Tibial nerve (tissue), 4 donors: ENCODE measurements at regions not wholly inside any gene's neighbourhood (a gene's known extent, or its start where the extent isn't known, plus 50 kb on each side); places are given as distances from the start of the nearest gene placed in this dataset.

Experiments used
- DNase-seq, 2 donors: peaks; one replicate each; pipeline ENCODE4 v3.0.0-alpha.2; 2019; ENCODE audit warnings: low spot score in 2 of 2
- H3K27ac ChIP-seq, 4 donors: fragments of 200-600 bp; sonication (generic) in 3 of 4; one replicate each; pipeline ENCODE4 v1.5.1; 2017 to 2019; ENCODE audit warnings: mild to moderate bottlenecking in 1 of 4
- H3K27me3 ChIP-seq, 2 donors: fragments of 200-600 bp; sonication (generic) in 1 of 2; one replicate each; pipeline versions ENCODE4 v1.5.1 to v1.6.0; 2017 to 2019
- H3K36me3 ChIP-seq, 3 donors: fragments of 200-600 bp; sonication (generic); one replicate each; pipeline ENCODE4 v1.5.1; 2018 to 2019
- H3K4me1 ChIP-seq, 4 donors: fragments of 200-600 bp; sonication (generic) in 3 of 4; one replicate each; pipeline ENCODE4 v1.5.1; 2017 to 2019
- H3K4me3 ChIP-seq, 4 donors: fragments of 200-600 bp; sonication (generic) in 3 of 4; one replicate each; pipeline ENCODE4 v1.5.1; 2017 to 2019; ENCODE audit warnings: mild to moderate bottlenecking in 1 of 4, moderate library complexity in 1 of 4
- H3K9me3 ChIP-seq, 4 donors: fragments of 200-600 bp; sonication (generic) in 3 of 4; one replicate each; pipeline ENCODE4 v1.5.1; 2017 to 2019
- CTCF ChIP-seq, 5 experiments: fragments of 200-600 bp in 3 of 5; fragments of 450-650 bp in 2 of 5; sonication (generic) in 3 of 5; IDR thresholded peaks; one replicate each; pipeline ENCODE4 v1.5.1; 2016 to 2019; ENCODE audit warnings: antibody characterized with exemption in 5 of 5, mild to moderate bottlenecking in 3 of 5, moderate library complexity in 2 of 5
- EP300 ChIP-seq, 2 donors: sonication (generic); formaldehyde crosslinking; IDR thresholded peaks; one replicate each; pipeline ENCODE4 v1.6.1; 2017; ENCODE audit warnings: antibody characterized with exemption in 2 of 2, mild to moderate bottlenecking in 1 of 2
- POLR2A ChIP-seq, 2 donors: fragments of 450-650 bp; IDR thresholded peaks; one replicate each; pipeline ENCODE4 v1.6.1; 2017; ENCODE audit warnings: antibody characterized with exemption in 2 of 2, mild to moderate bottlenecking in 2 of 2, moderate library complexity in 2 of 2
- WGBS, 2 donors: methylation state at CpG; one replicate each; pipeline ENCODE4 v1.1.5; 2018; 5-methylcytosine and 5-hydroxymethylcytosine counted together

DNA sequence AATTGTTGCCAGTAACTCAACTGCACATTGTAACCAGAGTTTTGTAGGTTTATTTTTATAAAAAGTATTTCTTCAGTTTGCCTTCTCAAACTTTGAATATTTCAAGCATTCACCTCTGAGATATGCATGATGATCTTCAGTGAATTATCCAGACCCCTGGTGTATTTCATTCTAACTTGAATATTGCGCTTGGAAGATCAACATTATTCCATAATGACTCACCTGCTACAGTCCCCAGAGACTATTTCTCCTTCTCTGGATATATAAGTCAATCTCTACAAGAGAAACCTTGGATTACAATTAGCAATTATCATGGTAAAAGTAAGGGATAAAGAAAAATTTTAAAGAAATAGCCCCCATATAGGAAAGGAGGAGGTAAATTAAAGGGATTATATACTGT lies 1041.0 kb downstream of the TLE1 start:
- no peak overlapping the region for H3K4me3 ChIP-seq
- peaks cover 0 to 17% (median 0%) of the 10 kb centered on the region in 4 donors for H3K4me1 ChIP-seq
- no peaks in the 10 kb centered on the region for H3K27me3 ChIP-seq
- H3K27ac ChIP-seq = peak overlapping the region in 2 of 4 donors; percentile 8 to 63
- no peak for DNase-seq
- H3K36me3 ChIP-seq = no peaks in the 10 kb centered on the region
- peaks cover 0 to 6% (median 0%) of the 10 kb centered on the region in 4 donors for H3K9me3 ChIP-seq
- no peak for TF ChIP-seq EP300 (IDR thresholded peaks at IDR 0.05)
- no peak for TF ChIP-seq CTCF (IDR thresholded peaks at IDR 0.05)
- no peak for TF ChIP-seq POLR2A (IDR thresholded peaks at IDR 0.05)
- WGBS, 2 donors = 74% methylated on average over 1 of the region's 1 CpG

DNA sequence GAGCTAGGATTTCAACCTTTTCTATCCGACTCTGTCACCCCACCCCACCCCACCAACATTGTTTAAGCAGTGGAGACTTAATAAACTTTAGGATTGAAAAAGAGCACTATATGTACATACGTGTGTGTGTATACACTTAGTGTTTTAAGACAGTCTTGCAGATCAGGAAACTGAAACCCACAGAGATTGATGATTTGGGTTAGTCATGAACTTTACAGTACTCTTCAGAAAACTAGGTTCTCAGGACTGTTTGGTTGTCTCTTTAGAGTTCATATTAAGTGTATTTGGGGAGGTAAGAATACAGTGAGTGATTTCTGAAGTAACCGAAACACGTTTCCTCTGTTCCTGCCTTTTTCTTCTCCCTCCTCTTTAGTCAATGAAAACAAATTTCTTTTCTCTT lies 1043.1 kb downstream of the TLE1 start:
- no peak overlapping the region for H3K4me3 ChIP-seq
- peaks cover 0 to 17% (median 0%) of the 10 kb centered on the region in 4 donors for H3K4me1 ChIP-seq
- no peak overlapping the region for H3K27ac ChIP-seq
- H3K9me3 ChIP-seq = no peaks in the 10 kb centered on the region
- 90% methylated on average over 4 of the region's 4 CpGs for WGBS, 2 donors
- TF ChIP-seq EP300 (IDR thresholded peaks at IDR 0.05) = no peak
- TF ChIP-seq POLR2A (IDR thresholded peaks at IDR 0.05) = no peak
- TF ChIP-seq CTCF (IDR thresholded peaks at IDR 0.05) = no peak
- H3K36me3 ChIP-seq = no peaks in the 10 kb centered on the region
- no peak for DNase-seq
- no peaks in the 10 kb centered on the region for H3K27me3 ChIP-seq

DNA sequence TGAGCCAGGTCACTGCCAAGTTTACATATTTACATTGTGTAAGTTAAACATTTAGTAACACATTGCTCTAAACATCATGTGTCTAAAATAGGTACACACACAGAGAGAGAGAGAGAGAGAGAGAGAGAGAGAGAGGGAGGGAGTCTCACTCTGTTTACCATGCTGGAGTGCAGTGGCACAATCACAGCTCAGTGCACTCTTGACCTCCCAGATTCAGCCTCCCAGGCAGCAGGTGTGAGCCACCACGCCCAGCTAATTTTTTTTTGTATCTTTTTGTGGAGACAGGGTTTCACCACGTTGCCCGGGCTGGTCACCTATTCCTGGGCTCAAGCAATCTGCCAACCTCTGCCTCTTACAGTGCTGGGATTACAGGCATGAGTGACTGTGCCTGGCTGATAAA lies 1045.3 kb downstream of the TLE1 start:
- H3K9me3 ChIP-seq = no peaks in the 10 kb centered on the region
- no peak for DNase-seq
- H3K36me3 ChIP-seq = no peaks in the 10 kb centered on the region
- no peak overlapping the region for H3K27ac ChIP-seq
- no peak overlapping the region for H3K4me3 ChIP-seq
- no peak for TF ChIP-seq EP300 (IDR thresholded peaks at IDR 0.05)
- no peak for TF ChIP-seq POLR2A (IDR thresholded peaks at IDR 0.05)
- no peak for TF ChIP-seq CTCF (IDR thresholded peaks at IDR 0.05)
- 85 to 93% methylated on average over 3 of the region's 3 CpGs for WGBS, 2 donors
- H3K27me3 ChIP-seq = no peaks in the 10 kb centered on the region
- H3K4me1 ChIP-seq = peaks cover 0 to 9% (median 0%) of the 10 kb centered on the region in 4 donors

- WGBS, 2 donors = 85 to 96% methylated on average over 1 of the region's 1 CpG
- no peak for TF ChIP-seq POLR2A (IDR thresholded peaks at IDR 0.05)
- no peak for TF ChIP-seq CTCF (IDR thresholded peaks at IDR 0.05)
- no peak for TF ChIP-seq EP300 (IDR thresholded peaks at IDR 0.05)
- no peaks in the 10 kb centered on the region for H3K36me3 ChIP-seq
Observed at GRCh38 chr9:80635065-80635464, 1054.3 kb downstream of the TLE1 start.

GRCh38 chr9:80632041-80632440 lies 1057.3 kb downstream of the TLE1 start:
- H3K4me1 ChIP-seq = no peaks in the 10 kb centered on the region
- H3K27me3 ChIP-seq = no peaks in the 10 kb centered on the region
- H3K27ac ChIP-seq = no peak overlapping the region
- peaks cover 0 to 21% (median 7%) of the 10 kb centered on the region in 4 donors for H3K9me3 ChIP-seq
- H3K4me3 ChIP-seq = no peak overlapping the region
- no peaks in the 10 kb centered on the region for H3K36me3 ChIP-seq
- no peak for TF ChIP-seq EP300 (IDR thresholded peaks at IDR 0.05)
- TF ChIP-seq CTCF (IDR thresholded peaks at IDR 0.05) = no peak
- no peak for TF ChIP-seq POLR2A (IDR thresholded peaks at IDR 0.05)
- DNase-seq = no peak

More at GRCh38 chr9:80635065-80635464, 1054.3 kb downstream of the TLE1 start:
- Histone ChIP-seq H3K27me3 (no peaks in the 10 kb centered on the region), H3K9me3 (peaks cover 0 to 21% (median 7%) of the 10 kb centered on the region in 4 donors), H3K4me1 (no peaks in the 10 kb centered on the region), H3K4me3 (no peak overlapping the region), H3K27ac (no peak overlapping the region)
- DNase-seq = no peak
